ENCODE measurements at regions not wholly inside any gene's neighbourhood (a gene's known extent, or its start where the extent isn't known, plus 50 kb on each side); places are given as distances from the start of the nearest gene placed in this dataset.

- no peak for TF ChIP-seq CTCF (IDR thresholded peaks at IDR 0.05)
- TF ChIP-seq POLR2A (IDR thresholded peaks at IDR 0.05): no peak
These were observed 292.3 kb downstream of the METTL15 start for GRCh38 chr11:28400331-28401100.
